ENCODE measurements at regions not wholly inside any gene's neighbourhood (a gene's known extent, or its start where the extent isn't known, plus 50 kb on each side); places are given as distances from the start of the nearest gene placed in this dataset.

DNA sequence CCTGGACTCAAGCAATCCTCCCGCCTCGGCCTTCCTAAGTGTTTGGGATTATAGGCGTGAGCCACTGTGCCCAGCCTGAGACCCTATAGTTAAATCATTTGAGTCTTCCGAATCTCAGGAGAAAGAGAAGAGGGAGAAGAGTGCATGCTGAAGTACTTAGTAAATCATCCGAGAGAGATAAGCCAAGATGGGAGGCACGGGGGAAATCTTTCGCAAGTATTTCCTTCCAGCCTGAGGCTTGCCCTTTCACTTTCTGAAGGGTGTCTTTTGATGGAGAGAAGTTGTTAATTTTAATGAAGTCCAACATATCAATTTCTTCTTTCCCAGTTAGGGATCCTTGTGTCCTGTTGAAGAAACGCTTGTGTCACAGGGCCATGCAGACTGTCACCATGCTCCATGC lies 97.1 kb upstream of the SLC6A6 start:
- TF ChIP-seq, protein P1, sequence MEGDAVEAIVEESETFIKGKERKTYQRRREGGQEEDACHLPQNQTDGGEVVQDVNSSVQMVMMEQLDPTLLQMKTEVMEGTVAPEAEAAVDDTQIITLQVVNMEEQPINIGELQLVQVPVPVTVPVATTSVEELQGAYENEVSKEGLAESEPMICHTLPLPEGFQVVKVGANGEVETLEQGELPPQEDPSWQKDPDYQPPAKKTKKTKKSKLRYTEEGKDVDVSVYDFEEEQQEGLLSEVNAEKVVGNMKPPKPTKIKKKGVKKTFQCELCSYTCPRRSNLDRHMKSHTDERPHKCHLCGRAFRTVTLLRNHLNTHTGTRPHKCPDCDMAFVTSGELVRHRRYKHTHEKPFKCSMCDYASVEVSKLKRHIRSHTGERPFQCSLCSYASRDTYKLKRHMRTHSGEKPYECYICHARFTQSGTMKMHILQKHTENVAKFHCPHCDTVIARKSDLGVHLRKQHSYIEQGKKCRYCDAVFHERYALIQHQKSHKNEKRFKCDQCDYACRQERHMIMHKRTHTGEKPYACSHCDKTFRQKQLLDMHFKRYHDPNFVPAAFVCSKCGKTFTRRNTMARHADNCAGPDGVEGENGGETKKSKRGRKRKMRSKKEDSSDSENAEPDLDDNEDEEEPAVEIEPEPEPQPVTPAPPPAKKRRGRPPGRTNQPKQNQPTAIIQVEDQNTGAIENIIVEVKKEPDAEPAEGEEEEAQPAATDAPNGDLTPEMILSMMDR (IDR thresholded peaks at IDR 0.05), result no peak
- no peak for TF ChIP-seq POLR2A (IDR thresholded peaks at IDR 0.05)

Measured in thyroid gland (tissue), 4 donors.